ENCODE measurements at regions not wholly inside any gene's neighbourhood (a gene's known extent, or its start where the extent isn't known, plus 50 kb on each side); places are given as distances from the start of the nearest gene placed in this dataset.

GRCh38 chr2:20130821-20131645 is 79.6 kb upstream of the LAPTM4A start:
- H3K4me3 ChIP-seq (ENCODE audit: low read depth, low read length) = no peak overlapping the region
- H2AFZ ChIP-seq (ENCODE audit: low read length, unreplicated experiment) = no peak overlapping the region
- H3K27me3 ChIP-seq (ENCODE audit: insufficient read depth, low read length) = 0 out of 2 replicates have a peak, but pooled peaks cover 4% of the 10 kb centered on the region
- H3K27ac ChIP-seq (ENCODE audit: low read depth, low read length) = no peak overlapping the region
- H3K36me3 ChIP-seq (ENCODE audit: insufficient read depth, low read length) = no peaks in the 10 kb centered on the region
- H3K4me1 ChIP-seq (ENCODE audit: control insufficient read depth, insufficient read depth, low read length, unreplicated experiment) = no peaks in the 10 kb centered on the region
- H3K79me2 ChIP-seq (ENCODE audit: control insufficient read depth, insufficient read depth, low read length, unreplicated experiment) = no peaks in the 10 kb centered on the region

DNA sequence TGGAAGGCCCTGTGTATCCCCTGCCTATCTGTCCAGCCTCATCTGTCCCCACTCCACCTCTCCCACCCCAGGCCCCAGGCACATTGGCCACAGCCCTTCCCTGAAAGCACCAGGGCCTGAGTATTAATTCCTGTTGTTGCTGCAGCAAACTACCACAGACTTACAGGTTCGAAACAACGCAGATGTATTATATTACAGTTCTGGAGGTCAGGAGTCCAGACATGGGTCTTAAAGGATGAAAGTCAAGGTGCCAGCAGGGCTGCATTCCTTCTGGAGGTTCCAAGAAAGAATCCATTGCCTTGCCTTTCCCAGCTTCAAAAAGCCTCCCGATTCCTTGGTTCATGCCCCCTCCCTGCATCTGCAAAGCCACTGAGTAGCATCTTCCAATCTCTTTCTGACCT is 78.7 kb upstream of the LAPTM4A start:
- no peaks in the 10 kb centered on the region for H3K79me2 ChIP-seq (ENCODE audit: control insufficient read depth, insufficient read depth, low read length, unreplicated experiment)
- H2AFZ ChIP-seq (ENCODE audit: low read length, unreplicated experiment) = no peak overlapping the region
- H3K27ac ChIP-seq (ENCODE audit: low read depth, low read length) = no peak overlapping the region
- H3K36me3 ChIP-seq (ENCODE audit: insufficient read depth, low read length) = no peaks in the 10 kb centered on the region
- 0 out of 2 replicates have a peak, but pooled peaks cover 4% of the 10 kb centered on the region for H3K27me3 ChIP-seq (ENCODE audit: insufficient read depth, low read length)
- H3K4me3 ChIP-seq (ENCODE audit: low read depth, low read length) = no peak overlapping the region
- no peaks in the 10 kb centered on the region for H3K4me1 ChIP-seq (ENCODE audit: control insufficient read depth, insufficient read depth, low read length, unreplicated experiment)

GRCh38 chr2:20129331-20130159 is 78.1 kb upstream of the LAPTM4A start:
- H3K36me3 ChIP-seq (ENCODE audit: insufficient read depth, low read length) = no peaks in the 10 kb centered on the region
- H3K79me2 ChIP-seq (ENCODE audit: control insufficient read depth, insufficient read depth, low read length, unreplicated experiment) = no peaks in the 10 kb centered on the region
- 0 out of 2 replicates have a peak, but pooled peaks cover 4% of the 10 kb centered on the region for H3K27me3 ChIP-seq (ENCODE audit: insufficient read depth, low read length)
- no peaks in the 10 kb centered on the region for H3K4me1 ChIP-seq (ENCODE audit: control insufficient read depth, insufficient read depth, low read length, unreplicated experiment)
- H3K4me3 ChIP-seq (ENCODE audit: low read depth, low read length) = no peak overlapping the region
- H2AFZ ChIP-seq (ENCODE audit: low read length, unreplicated experiment) = no peak overlapping the region
- H3K27ac ChIP-seq (ENCODE audit: low read depth, low read length) = no peak overlapping the region

DNA sequence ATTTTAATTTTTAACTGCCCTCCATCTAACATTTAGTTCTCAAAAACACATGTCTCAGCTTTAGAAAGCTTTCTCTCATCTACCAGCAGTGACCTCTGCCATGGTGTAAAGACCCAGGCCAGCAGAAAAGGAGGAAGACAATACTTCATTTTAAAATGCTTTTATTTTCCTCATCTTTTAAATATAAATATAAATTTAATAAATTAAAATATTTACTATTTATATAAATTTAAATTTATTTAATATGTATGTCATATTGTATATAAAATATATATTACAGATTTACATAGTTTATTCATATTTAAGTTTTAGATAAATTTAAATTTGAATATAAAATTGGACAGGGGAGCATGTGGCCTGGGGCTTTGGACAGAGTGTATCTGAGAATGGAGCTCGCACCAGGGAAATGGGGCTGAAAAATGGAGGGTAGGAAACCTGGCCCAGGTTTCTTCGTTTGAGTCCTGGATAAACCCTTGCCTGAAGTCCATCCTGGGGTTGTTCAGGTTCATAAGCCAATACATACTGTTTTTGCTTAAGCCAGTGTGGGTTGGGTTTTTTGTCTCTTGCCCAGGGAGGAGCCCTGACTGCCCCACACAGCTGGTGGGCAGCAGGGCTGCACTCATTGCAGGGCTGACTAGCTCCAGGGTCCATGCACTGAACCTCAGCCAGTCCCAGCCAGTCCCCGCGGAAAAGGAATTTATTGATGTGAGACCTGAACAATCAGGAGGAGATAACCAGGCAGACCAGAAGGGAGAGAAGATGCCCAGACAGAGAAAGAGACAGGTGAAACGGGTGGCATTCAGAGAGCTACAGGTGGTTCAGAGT is 77.3 kb upstream of the LAPTM4A start:
- Histone ChIP-seq H3K4me1 (ENCODE audit: control insufficient read depth, insufficient read depth, low read length, unreplicated experiment) (no peaks in the 10 kb centered on the region), H3K27ac (ENCODE audit: low read depth, low read length) (no peak overlapping the region), H3K36me3 (ENCODE audit: insufficient read depth, low read length) (no peaks in the 10 kb centered on the region), H2AFZ (ENCODE audit: low read length, unreplicated experiment) (no peak overlapping the region), H3K4me3 (ENCODE audit: low read depth, low read length) (no peak overlapping the region), H3K27me3 (ENCODE audit: insufficient read depth, low read length) (0 out of 2 replicates have a peak, but pooled peaks cover 4% of the 10 kb centered on the region), H3K79me2 (ENCODE audit: control insufficient read depth, insufficient read depth, low read length, unreplicated experiment) (no peaks in the 10 kb centered on the region)

DNA sequence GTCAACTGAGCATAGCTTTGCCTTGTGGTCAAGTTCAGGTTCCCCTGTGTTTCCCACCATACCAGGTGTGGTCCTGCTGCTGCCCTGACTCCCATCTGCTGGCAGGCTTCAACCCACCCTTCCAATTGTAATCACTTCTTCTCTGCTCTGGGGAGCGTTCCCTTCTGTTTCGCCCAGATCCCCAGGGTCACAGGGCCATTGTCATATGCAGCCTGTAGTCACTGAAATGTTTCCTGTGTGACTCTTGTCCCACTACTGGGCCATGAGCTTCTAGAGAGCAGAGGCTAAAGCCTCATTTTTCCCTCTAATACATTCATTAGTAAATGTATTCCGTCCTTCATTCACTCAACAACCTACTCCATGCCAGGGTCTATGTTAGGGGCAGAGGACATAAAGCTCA is 75.0 kb upstream of the LAPTM4A start:
- Histone ChIP-seq H3K36me3 (ENCODE audit: insufficient read depth, low read length) (no peaks in the 10 kb centered on the region), H2AFZ (ENCODE audit: low read length, unreplicated experiment) (no peak overlapping the region), H3K4me1 (ENCODE audit: control insufficient read depth, insufficient read depth, low read length, unreplicated experiment) (no peaks in the 10 kb centered on the region), H3K79me2 (ENCODE audit: control insufficient read depth, insufficient read depth, low read length, unreplicated experiment) (no peaks in the 10 kb centered on the region), H3K27ac (ENCODE audit: low read depth, low read length) (no peak overlapping the region), H3K4me3 (ENCODE audit: low read depth, low read length) (no peak overlapping the region), H3K27me3 (ENCODE audit: insufficient read depth, low read length) (peaks cover 11% of the 10 kb centered on the region; the same call in 1 of the 2 replicates)

GRCh38 chr2:20126040-20126439 is 74.6 kb upstream of the LAPTM4A start:
- no peaks in the 10 kb centered on the region for H3K79me2 ChIP-seq (ENCODE audit: control insufficient read depth, insufficient read depth, low read length, unreplicated experiment)
- no peaks in the 10 kb centered on the region for H3K4me1 ChIP-seq (ENCODE audit: control insufficient read depth, insufficient read depth, low read length, unreplicated experiment)
- no peaks in the 10 kb centered on the region for H3K36me3 ChIP-seq (ENCODE audit: insufficient read depth, low read length)
- peaks cover 11% of the 10 kb centered on the region; the same call in 1 of the 2 replicates for H3K27me3 ChIP-seq (ENCODE audit: insufficient read depth, low read length)
- no peak overlapping the region for H3K27ac ChIP-seq (ENCODE audit: low read depth, low read length)
- H2AFZ ChIP-seq (ENCODE audit: low read length, unreplicated experiment) = no peak overlapping the region
- H3K4me3 ChIP-seq (ENCODE audit: low read depth, low read length) = no peak overlapping the region

DNA sequence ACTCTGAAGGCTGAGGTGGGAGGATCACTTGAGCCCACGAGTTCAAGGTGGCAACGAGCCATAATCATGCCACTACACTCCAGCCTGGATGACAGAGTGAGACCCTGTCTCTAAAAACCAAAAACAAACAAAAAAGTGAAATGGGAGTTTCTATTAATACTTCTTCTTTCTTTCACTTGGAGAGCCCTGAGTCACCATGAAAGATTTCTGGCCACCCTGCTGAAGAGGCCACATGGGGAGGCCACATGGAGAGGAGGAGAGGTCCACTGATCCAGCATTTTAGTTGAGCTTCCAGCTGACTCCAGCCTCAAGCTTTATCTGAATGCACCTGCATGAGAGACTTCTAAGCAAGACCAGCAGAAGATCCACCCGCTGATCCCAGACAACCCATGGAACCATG is 74.2 kb upstream of the LAPTM4A start:
- Histone ChIP-seq H3K36me3 (ENCODE audit: insufficient read depth, low read length) (no peaks in the 10 kb centered on the region), H3K27ac (ENCODE audit: low read depth, low read length) (no peak overlapping the region), H3K4me3 (ENCODE audit: low read depth, low read length) (no peak overlapping the region), H2AFZ (ENCODE audit: low read length, unreplicated experiment) (no peak overlapping the region), H3K4me1 (ENCODE audit: control insufficient read depth, insufficient read depth, low read length, unreplicated experiment) (no peaks in the 10 kb centered on the region), H3K27me3 (ENCODE audit: insufficient read depth, low read length) (peaks cover 11% of the 10 kb centered on the region; the same call in 1 of the 2 replicates), H3K79me2 (ENCODE audit: control insufficient read depth, insufficient read depth, low read length, unreplicated experiment) (no peaks in the 10 kb centered on the region)

DNA sequence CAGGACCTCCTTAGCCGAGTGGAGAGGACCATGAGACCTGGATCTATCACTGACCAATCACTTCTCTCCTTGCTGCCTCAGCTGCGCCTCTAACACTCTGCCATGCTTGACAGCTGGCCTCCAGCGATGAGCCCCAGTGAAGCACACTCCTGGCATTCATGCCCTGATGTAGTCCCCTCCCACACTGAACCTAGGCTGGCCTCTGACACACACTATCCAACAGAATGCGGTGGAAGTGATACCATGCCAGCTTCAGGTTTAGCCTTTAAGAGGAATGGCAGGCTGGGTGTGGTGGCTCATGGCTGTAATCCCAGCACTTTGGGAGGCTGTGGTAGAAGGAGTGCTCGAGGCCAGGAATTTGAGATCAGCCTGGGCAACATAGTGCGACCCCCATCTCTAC is 73.7 kb upstream of the LAPTM4A start:
- H2AFZ ChIP-seq (ENCODE audit: low read length, unreplicated experiment) = no peak overlapping the region
- no peaks in the 10 kb centered on the region for H3K79me2 ChIP-seq (ENCODE audit: control insufficient read depth, insufficient read depth, low read length, unreplicated experiment)
- no peaks in the 10 kb centered on the region for H3K4me1 ChIP-seq (ENCODE audit: control insufficient read depth, insufficient read depth, low read length, unreplicated experiment)

DNA sequence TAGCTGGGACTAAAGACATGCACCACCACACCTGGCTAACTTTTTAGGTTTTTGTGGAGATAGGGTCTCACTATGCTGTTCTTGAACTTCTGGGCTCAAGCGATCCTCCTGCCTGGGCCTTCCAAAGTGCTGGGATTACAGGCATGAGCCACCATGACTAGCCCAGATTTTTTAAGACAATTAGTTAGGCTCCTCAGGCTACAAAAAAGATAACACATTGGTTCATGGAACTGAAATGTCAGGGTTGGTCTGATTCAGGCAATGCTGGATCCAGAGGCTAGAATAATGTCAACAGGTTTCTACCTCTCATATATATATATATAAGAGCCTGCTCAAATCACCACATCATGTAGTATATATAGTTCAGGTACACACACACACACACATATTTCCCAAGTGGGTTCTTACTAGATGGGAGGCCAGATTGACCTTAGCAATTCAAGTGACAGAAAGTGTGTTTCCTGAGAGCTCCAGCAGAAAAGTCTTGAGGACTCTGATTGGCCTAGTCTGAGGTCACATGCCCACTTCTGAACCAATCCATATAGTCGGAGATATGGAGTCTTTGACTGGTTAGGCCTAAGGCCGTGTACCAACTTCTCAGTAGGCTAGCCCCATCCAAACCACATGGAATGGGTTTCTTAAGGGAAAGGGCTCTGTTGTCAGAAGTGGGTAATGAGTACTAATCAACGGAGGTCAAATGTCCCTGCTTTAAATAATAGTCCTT is 72.6 kb upstream of the LAPTM4A start:
- Histone ChIP-seq H3K79me2 (ENCODE audit: control insufficient read depth, insufficient read depth, low read length, unreplicated experiment) (no peaks in the 10 kb centered on the region), H3K4me1 (ENCODE audit: control insufficient read depth, insufficient read depth, low read length, unreplicated experiment) (no peaks in the 10 kb centered on the region), H3K36me3 (ENCODE audit: insufficient read depth, low read length) (no peaks in the 10 kb centered on the region), H3K4me3 (ENCODE audit: low read depth, low read length) (no peak overlapping the region), H3K27ac (ENCODE audit: low read depth, low read length) (no peak overlapping the region), H3K27me3 (ENCODE audit: insufficient read depth, low read length) (peaks cover 11% of the 10 kb centered on the region; the same call in 1 of the 2 replicates), H2AFZ (ENCODE audit: low read length, unreplicated experiment) (no peak overlapping the region)

More for the DNA sequence above, 73.7 kb upstream of the LAPTM4A start:
- Histone ChIP-seq H3K4me3 (ENCODE audit: low read depth, low read length) (no peak overlapping the region), H3K36me3 (ENCODE audit: insufficient read depth, low read length) (no peaks in the 10 kb centered on the region), H3K27ac (ENCODE audit: low read depth, low read length) (no peak overlapping the region), H3K27me3 (ENCODE audit: insufficient read depth, low read length) (peaks cover 11% of the 10 kb centered on the region; the same call in 1 of the 2 replicates)

DNA sequence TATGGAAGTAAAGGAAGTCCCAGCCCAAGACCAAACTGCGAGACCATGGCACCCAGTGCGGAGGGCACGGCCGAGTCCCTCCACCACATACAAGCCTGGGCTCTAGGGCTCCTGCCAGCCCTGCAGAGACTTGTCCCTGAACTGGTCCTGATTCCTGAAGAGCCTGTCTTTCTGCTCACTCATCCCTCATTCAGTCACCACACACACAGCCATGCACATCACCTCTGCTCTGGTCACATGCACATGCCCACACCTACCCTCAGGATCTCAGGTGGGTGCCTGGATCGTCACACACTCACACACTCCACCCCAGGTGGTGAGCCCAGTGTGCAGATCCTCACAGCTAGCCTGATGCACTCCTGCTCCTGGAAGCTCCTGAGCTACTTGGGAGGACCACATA is 71.4 kb upstream of the LAPTM4A start:
- Histone ChIP-seq H3K4me1 (ENCODE audit: control insufficient read depth, insufficient read depth, low read length, unreplicated experiment) (no peaks in the 10 kb centered on the region), H3K79me2 (ENCODE audit: control insufficient read depth, insufficient read depth, low read length, unreplicated experiment) (no peaks in the 10 kb centered on the region), H3K36me3 (ENCODE audit: insufficient read depth, low read length) (no peaks in the 10 kb centered on the region), H3K27ac (ENCODE audit: low read depth, low read length) (no peak overlapping the region), H2AFZ (ENCODE audit: low read length, unreplicated experiment) (no peak overlapping the region), H3K27me3 (ENCODE audit: insufficient read depth, low read length) (peaks cover 11% of the 10 kb centered on the region; the same call in 1 of the 2 replicates), H3K4me3 (ENCODE audit: low read depth, low read length) (no peak overlapping the region)

Data from ACC112 (cell line).